ENCODE measurements at regions not wholly inside any gene's neighbourhood (a gene's known extent, or its start where the extent isn't known, plus 50 kb on each side); places are given as distances from the start of the nearest gene placed in this dataset.

GRCh38 chr3:124075753-124076152 is 83.8 kb upstream of the ROPN1 start:
- Histone ChIP-seq H3F3A (ENCODE audit: control insufficient read depth, insufficient read depth) (no peaks in the 10 kb centered on the region), H3K9me3 (ENCODE audit: control insufficient read depth, insufficient read depth, low read length) (no peaks in the 10 kb centered on the region), H3K27ac (ENCODE audit: low read depth, low read length) (no peak overlapping the region), H3K79me2 (ENCODE audit: control insufficient read depth, low read length) (no peaks in the 10 kb centered on the region), H3K4me1 (ENCODE audit: control insufficient read depth, low read length) (no peaks in the 10 kb centered on the region), H3K27me3 (ENCODE audit: control insufficient read depth, low read length) (peaks cover 2% of the 10 kb centered on the region; the same call in 1 of the 2 replicates), H3K4me2 (ENCODE audit: low read length) (no peak overlapping the region), H3K4me3 (ENCODE audit: low read length) (no peak overlapping the region), H4K20me1 (ENCODE audit: control insufficient read depth, insufficient read depth, low read depth, low read length) (no peaks in the 10 kb centered on the region), H3K36me3 (ENCODE audit: control insufficient read depth, low read length) (no peaks in the 10 kb centered on the region), H3K9me2 (replicated peaks; ENCODE audit: control insufficient read depth, low read length) (no peaks in the 10 kb centered on the region)
- TF ChIP-seq EZH2phosphoT487 (IDR thresholded peaks at IDR 0.05; ENCODE audit: borderline replicate concordance, low read length) (no peak), CTCF (IDR thresholded peaks at IDR 0.05; ENCODE audit: low read depth, low read length, poor library complexity, severe bottlenecking) (no peak)

GRCh38 chr3:124076235-124076634 is 84.3 kb upstream of the ROPN1 start:
- no peaks in the 10 kb centered on the region for H3K79me2 ChIP-seq (ENCODE audit: control insufficient read depth, low read length)
- H3K9me3 ChIP-seq (ENCODE audit: control insufficient read depth, insufficient read depth, low read length): no peaks in the 10 kb centered on the region
- H3K4me1 ChIP-seq (ENCODE audit: control insufficient read depth, low read length): no peaks in the 10 kb centered on the region
- no peaks in the 10 kb centered on the region for H3F3A ChIP-seq (ENCODE audit: control insufficient read depth, insufficient read depth)
- H3K27ac ChIP-seq (ENCODE audit: low read depth, low read length): no peak overlapping the region
- H3K27me3 ChIP-seq (ENCODE audit: control insufficient read depth, low read length): peaks cover 2% of the 10 kb centered on the region; the same call in 1 of the 2 replicates
- no peaks in the 10 kb centered on the region for H3K36me3 ChIP-seq (ENCODE audit: control insufficient read depth, low read length)
- TF ChIP-seq EZH2phosphoT487 (IDR thresholded peaks at IDR 0.05; ENCODE audit: borderline replicate concordance, low read length): no peak
- no peaks in the 10 kb centered on the region for H4K20me1 ChIP-seq (ENCODE audit: control insufficient read depth, insufficient read depth, low read depth, low read length)
- H3K4me2 ChIP-seq (ENCODE audit: low read length): no peak overlapping the region
- H3K9me2 ChIP-seq (replicated peaks; ENCODE audit: control insufficient read depth, low read length): no peaks in the 10 kb centered on the region
- H3K4me3 ChIP-seq (ENCODE audit: low read length): no peak overlapping the region

GRCh38 chr3:124078953-124079911 is 87.3 kb upstream of the ROPN1 start:
- peak; percentile 46 for TF ChIP-seq CTCF (IDR thresholded peaks at IDR 0.05; ENCODE audit: low read depth, low read length, poor library complexity, severe bottlenecking)
- no peak for TF ChIP-seq EZH2phosphoT487 (IDR thresholded peaks at IDR 0.05; ENCODE audit: borderline replicate concordance, low read length)
- Histone ChIP-seq H3K27ac (ENCODE audit: low read depth, low read length) (no peak overlapping the region), H3K36me3 (ENCODE audit: control insufficient read depth, low read length) (no peaks in the 10 kb centered on the region), H3K9me3 (ENCODE audit: control insufficient read depth, insufficient read depth, low read length) (no peaks in the 10 kb centered on the region), H3K4me1 (ENCODE audit: control insufficient read depth, low read length) (no peaks in the 10 kb centered on the region), H3K9me2 (replicated peaks; ENCODE audit: control insufficient read depth, low read length) (no peaks in the 10 kb centered on the region), H3K4me3 (ENCODE audit: low read length) (no peak overlapping the region), H4K20me1 (ENCODE audit: control insufficient read depth, insufficient read depth, low read depth, low read length) (no peaks in the 10 kb centered on the region), H3K4me2 (ENCODE audit: low read length) (no peak overlapping the region), H3F3A (ENCODE audit: control insufficient read depth, insufficient read depth) (no peaks in the 10 kb centered on the region), H3K27me3 (ENCODE audit: control insufficient read depth, low read length) (peaks cover 7% of the 10 kb centered on the region; the same call in 1 of the 2 replicates), H3K79me2 (ENCODE audit: control insufficient read depth, low read length) (no peaks in the 10 kb centered on the region)

- Histone ChIP-seq H3K4me1 (ENCODE audit: control insufficient read depth, low read length) (no peaks in the 10 kb centered on the region), H3K27me3 (ENCODE audit: control insufficient read depth, low read length) (peaks cover 7% of the 10 kb centered on the region; the same call in 1 of the 2 replicates), H3K9me3 (ENCODE audit: control insufficient read depth, insufficient read depth, low read length) (no peaks in the 10 kb centered on the region), H4K20me1 (ENCODE audit: control insufficient read depth, insufficient read depth, low read depth, low read length) (no peaks in the 10 kb centered on the region), H3K4me3 (ENCODE audit: low read length) (no peak overlapping the region), H3K9me2 (replicated peaks; ENCODE audit: control insufficient read depth, low read length) (no peaks in the 10 kb centered on the region), H3K4me2 (ENCODE audit: low read length) (no peak overlapping the region), H3K36me3 (ENCODE audit: control insufficient read depth, low read length) (no peaks in the 10 kb centered on the region), H3K79me2 (ENCODE audit: control insufficient read depth, low read length) (no peaks in the 10 kb centered on the region), H3K27ac (ENCODE audit: low read depth, low read length) (no peak overlapping the region), H3F3A (ENCODE audit: control insufficient read depth, insufficient read depth) (no peaks in the 10 kb centered on the region)
- TF ChIP-seq CTCF (IDR thresholded peaks at IDR 0.05; ENCODE audit: low read depth, low read length, poor library complexity, severe bottlenecking) (no peak), EZH2phosphoT487 (IDR thresholded peaks at IDR 0.05; ENCODE audit: borderline replicate concordance, low read length) (no peak)
Observed at GRCh38 chr3:124079912-124080276, 88.0 kb upstream of the ROPN1 start.

All from DOHH2 (cell line).